CD4-positive, CD25-positive, alpha-beta regulatory T cell (primary cell): ENCODE measurements at regions not wholly inside any gene's neighbourhood (a gene's known extent, or its start where the extent isn't known, plus 50 kb on each side); places are given as distances from the start of the nearest gene placed in this dataset.

ENCODE experiments used
- ATAC-seq, 2 donors: fragments of 150-1000 bp; cut with Tn5 transposase; one replicate each; pipeline ENCODE4 v1.10.0; 2021; ENCODE audit warnings: low read depth in 2 of 2, moderate number of reproducible peaks in 2 of 2, moderate library complexity in 1 of 2
- DNase-seq, 3 donors: peaks; one replicate each; pipeline versions ENCODE4 v3.0.0 to v3.0.0-alpha.2; 2012 to 2022; ENCODE audit warnings: mixed read lengths in 1 of 3
- H3K27ac ChIP-seq: one replicate; pipeline ENCODE4 v1.7.0; 2013; ENCODE audit warnings: mild to moderate bottlenecking, low read length; ENCODE audit not compliant: insufficient read depth, poor library complexity, severe bottlenecking
- H3K27me3 ChIP-seq: one replicate; pipeline ENCODE4 v1.7.0; 2013; ENCODE audit warnings: low read length; ENCODE audit not compliant: control insufficient read depth, insufficient read depth
- H3K36me3 ChIP-seq: one replicate; pipeline ENCODE4 v1.7.0; 2013; ENCODE audit warnings: mild to moderate bottlenecking, low read length, moderate library complexity; ENCODE audit not compliant: control insufficient read depth, insufficient read depth
- H3K4me1 ChIP-seq: 2 replicates; pipeline ENCODE4 v1.7.0; 2013; ENCODE audit warnings: mild to moderate bottlenecking, low read length; ENCODE audit not compliant: insufficient read depth, control insufficient read depth, poor library complexity, severe bottlenecking
- H3K4me3 ChIP-seq: one replicate; pipeline ENCODE4 v1.7.0; 2013; ENCODE audit warnings: low read depth, mild to moderate bottlenecking, low read length, moderate library complexity
- H3K9me3 ChIP-seq, 2 experiments: 1 replicate in 1 of 2; 2 replicates in 1 of 2; pipeline ENCODE4 v1.7.0; 2013; ENCODE audit warnings: low read length in 2 of 2, mild to moderate bottlenecking in 1 of 2, moderate library complexity in 1 of 2; ENCODE audit not compliant: control insufficient read depth in 2 of 2
- H3K27ac Mint-ChIP-seq, 3 donors: one replicate each; pipeline ENCODE4 v1.8.0; 2020 to 2022; ENCODE audit warnings: mild to moderate bottlenecking in 3 of 3, mixed read lengths in 3 of 3, moderate library complexity in 2 of 3
- H3K27me3 Mint-ChIP-seq: one replicate; pipeline ENCODE4 v1.8.0; 2022; ENCODE audit warnings: mild to moderate bottlenecking, mixed read lengths
- H3K36me3 Mint-ChIP-seq: one replicate; pipeline ENCODE4 v1.8.0; 2020; ENCODE audit warnings: mixed read lengths
- H3K4me1 Mint-ChIP-seq, 4 donors: one replicate each; pipeline ENCODE4 v1.8.0; 2020 to 2022; ENCODE audit warnings: mixed read lengths in 4 of 4, mild to moderate bottlenecking in 1 of 4
- H3K4me3 Mint-ChIP-seq, 4 donors: one replicate each; pipeline ENCODE4 v1.8.0; 2020 to 2022; ENCODE audit warnings: mild to moderate bottlenecking in 4 of 4, mixed read lengths in 4 of 4, moderate library complexity in 3 of 4
- H3K9me3 Mint-ChIP-seq, 7 donors: one replicate each; pipeline ENCODE4 v1.8.0; 2020 to 2022; ENCODE audit warnings: mixed read lengths in 7 of 7, mild to moderate bottlenecking in 3 of 7, moderate library complexity in 2 of 7

DNA sequence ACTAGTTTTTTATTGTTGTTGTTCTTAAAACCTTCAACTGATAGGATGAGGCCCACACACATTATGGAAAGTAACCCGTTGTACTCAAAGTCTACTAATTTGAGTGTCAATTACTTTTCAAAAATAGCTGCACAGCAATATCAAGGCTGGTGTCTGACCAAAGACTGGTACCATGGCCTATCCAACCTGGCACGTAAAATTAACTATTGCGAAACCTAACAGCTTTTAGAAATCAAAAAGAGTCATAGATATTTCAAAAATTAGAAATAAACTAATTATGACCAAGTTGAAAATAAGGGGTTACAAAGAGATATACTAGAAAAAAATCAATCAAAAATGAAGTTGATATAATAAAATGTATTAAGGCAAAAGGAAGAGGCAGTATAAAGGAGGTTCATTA is 501.5 kb upstream of the SLC8A1 start:
- no peak overlapping the region for H3K27ac Mint-ChIP-seq
- no peaks in the 10 kb centered on the region for H3K36me3 ChIP-seq
- H3K9me3 ChIP-seq = no peaks in the 10 kb centered on the region
- peaks cover 0 to 5% (median 1%) of the 10 kb centered on the region in 4 donors for H3K4me1 Mint-ChIP-seq
- DNase-seq = no peak
- peaks cover 0 to 2% (median 0%) of the 10 kb centered on the region in 7 donors for H3K9me3 Mint-ChIP-seq
- no peak overlapping the region for H3K4me3 ChIP-seq
- H3K27ac ChIP-seq = no peak overlapping the region
- no peaks in the 10 kb centered on the region for H3K27me3 ChIP-seq
- H3K4me1 ChIP-seq = no peaks in the 10 kb centered on the region
- no peaks in the 10 kb centered on the region for H3K36me3 Mint-ChIP-seq
- no peak for ATAC-seq
- no peaks in the 10 kb centered on the region for H3K27me3 Mint-ChIP-seq
- no peak overlapping the region for H3K4me3 Mint-ChIP-seq

- Mint-ChIP-seq H3K4me1 (peaks cover 0 to 5% (median 0%) of the 10 kb centered on the region in 4 donors), H3K9me3 (peaks cover 0 to 4% (median 0%) of the 10 kb centered on the region in 7 donors)
- no peak for ATAC-seq
Observed at GRCh38 chr2:40955042-40955441, 503.2 kb upstream of the SLC8A1 start.

GRCh38 chr2:40955635-40956034 is 503.7 kb upstream of the SLC8A1 start:
- H3K4me1 Mint-ChIP-seq = peaks cover 0 to 5% (median 0%) of the 10 kb centered on the region in 4 donors
- no peaks in the 10 kb centered on the region for H3K36me3 Mint-ChIP-seq
- peaks cover 0 to 4% (median 0%) of the 10 kb centered on the region in 7 donors for H3K9me3 Mint-ChIP-seq
- no peak overlapping the region for H3K27ac Mint-ChIP-seq
- no peak for ATAC-seq
- Histone ChIP-seq H3K27ac (no peak overlapping the region), H3K4me1 (no peaks in the 10 kb centered on the region), H3K27me3 (no peaks in the 10 kb centered on the region), H3K9me3 (no peaks in the 10 kb centered on the region), H3K36me3 (no peaks in the 10 kb centered on the region), H3K4me3 (no peak overlapping the region)
- H3K27me3 Mint-ChIP-seq = no peaks in the 10 kb centered on the region
- no peak overlapping the region for H3K4me3 Mint-ChIP-seq
- DNase-seq = peak in 1 of 3 donors; percentile 22

More at GRCh38 chr2:40955042-40955441, 503.2 kb upstream of the SLC8A1 start:
- Mint-ChIP-seq H3K27ac (no peak overlapping the region), H3K4me3 (peak overlapping the region in 1 of 4 donors; percentile 4), H3K36me3 (no peaks in the 10 kb centered on the region), H3K27me3 (no peaks in the 10 kb centered on the region)
- H3K27me3 ChIP-seq = no peaks in the 10 kb centered on the region
- DNase-seq = no peak
- H3K4me1 ChIP-seq = no peaks in the 10 kb centered on the region
- H3K4me3 ChIP-seq = no peak overlapping the region
- H3K36me3 ChIP-seq = no peaks in the 10 kb centered on the region
- no peaks in the 10 kb centered on the region for H3K9me3 ChIP-seq
- H3K27ac ChIP-seq = no peak overlapping the region

GRCh38 chr2:40957508-40957907 is 505.6 kb upstream of the SLC8A1 start:
- H3K36me3 Mint-ChIP-seq = no peaks in the 10 kb centered on the region
- no peaks in the 10 kb centered on the region for H3K9me3 ChIP-seq
- no peak overlapping the region for H3K27ac ChIP-seq
- H3K27me3 ChIP-seq = no peaks in the 10 kb centered on the region
- H3K4me1 ChIP-seq = no peaks in the 10 kb centered on the region
- no peaks in the 10 kb centered on the region for H3K27me3 Mint-ChIP-seq
- no peak overlapping the region for H3K4me3 ChIP-seq
- no peak overlapping the region for H3K27ac Mint-ChIP-seq
- peaks cover 0 to 5% (median 0%) of the 10 kb centered on the region in 4 donors for H3K4me1 Mint-ChIP-seq
- H3K36me3 ChIP-seq = no peaks in the 10 kb centered on the region
- no peak overlapping the region for H3K4me3 Mint-ChIP-seq
- H3K9me3 Mint-ChIP-seq = peaks cover 0 to 4% (median 0%) of the 10 kb centered on the region in 7 donors
- no peak for DNase-seq
- no peak for ATAC-seq

GRCh38 chr2:40962026-40962425 is 510.1 kb upstream of the SLC8A1 start:
- no peak overlapping the region for H3K27ac Mint-ChIP-seq
- Histone ChIP-seq H3K9me3 (no peaks in the 10 kb centered on the region), H3K4me3 (no peak overlapping the region), H3K36me3 (no peaks in the 10 kb centered on the region), H3K27ac (no peak overlapping the region), H3K27me3 (no peaks in the 10 kb centered on the region), H3K4me1 (no peaks in the 10 kb centered on the region)
- H3K4me1 Mint-ChIP-seq = no peaks in the 10 kb centered on the region
- no peak for ATAC-seq
- H3K36me3 Mint-ChIP-seq = no peaks in the 10 kb centered on the region
- peaks cover 0 to 10% (median 3%) of the 10 kb centered on the region in 7 donors for H3K9me3 Mint-ChIP-seq
- DNase-seq = no peak
- H3K4me3 Mint-ChIP-seq = no peak overlapping the region
- no peaks in the 10 kb centered on the region for H3K27me3 Mint-ChIP-seq

DNA sequence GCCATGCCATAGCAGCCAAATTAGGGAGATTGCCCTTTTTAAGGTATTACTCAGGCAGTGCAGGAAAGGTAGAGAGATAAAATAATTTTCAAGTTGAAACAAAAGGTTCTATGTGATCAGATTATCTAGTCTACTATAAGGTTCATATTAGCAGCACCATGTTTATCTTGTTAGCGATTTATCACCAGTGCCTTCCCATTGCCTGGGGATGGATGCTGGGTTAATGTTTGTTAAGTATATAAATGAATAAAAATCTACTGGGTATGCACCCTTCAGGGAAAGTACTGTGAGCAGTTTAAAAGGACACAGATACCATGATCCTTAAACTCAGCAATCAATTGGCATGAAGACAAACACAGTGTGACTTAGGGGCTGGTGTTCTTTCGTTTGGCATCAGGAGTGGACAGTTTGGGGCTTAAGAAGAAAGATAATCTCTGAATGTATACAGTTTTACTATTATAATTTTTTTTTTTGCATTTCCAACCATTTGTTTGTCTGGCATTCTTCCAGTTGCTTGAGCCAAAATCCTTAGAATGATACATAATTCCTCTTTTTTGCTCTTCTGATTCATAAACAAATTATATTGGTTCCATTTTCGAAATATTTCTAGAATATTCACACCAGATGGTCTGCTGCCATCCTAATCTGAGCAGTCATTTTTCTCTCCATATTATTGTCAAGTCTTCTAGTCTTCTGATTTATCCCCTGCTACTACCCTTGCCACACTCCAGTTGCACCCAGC is 512.8 kb upstream of the SLC8A1 start:
- Histone ChIP-seq H3K36me3 (no peaks in the 10 kb centered on the region), H3K27ac (no peak overlapping the region), H3K9me3 (no peaks in the 10 kb centered on the region), H3K4me3 (no peak overlapping the region), H3K27me3 (no peaks in the 10 kb centered on the region), H3K4me1 (no peaks in the 10 kb centered on the region)
- Mint-ChIP-seq H3K4me3 (no peak overlapping the region), H3K27ac (no peak overlapping the region), H3K4me1 (no peaks in the 10 kb centered on the region), H3K9me3 (peaks cover 0 to 12% (median 3%) of the 10 kb centered on the region in 7 donors), H3K36me3 (no peaks in the 10 kb centered on the region), H3K27me3 (no peaks in the 10 kb centered on the region)
- DNase-seq (no peak), ATAC-seq (no peak)

- Mint-ChIP-seq H3K4me1 (no peaks in the 10 kb centered on the region), H3K9me3 (peaks cover 0 to 8% (median 3%) of the 10 kb centered on the region in 7 donors), H3K27ac (no peak overlapping the region), H3K27me3 (no peaks in the 10 kb centered on the region), H3K36me3 (no peaks in the 10 kb centered on the region), H3K4me3 (no peak overlapping the region)
- no peak for ATAC-seq
- Histone ChIP-seq H3K27me3 (no peaks in the 10 kb centered on the region), H3K4me3 (no peak overlapping the region), H3K4me1 (no peaks in the 10 kb centered on the region), H3K27ac (no peak overlapping the region), H3K36me3 (no peaks in the 10 kb centered on the region), H3K9me3 (no peaks in the 10 kb centered on the region)
- DNase-seq = no peak
Observed at GRCh38 chr2:40967451-40967850, 515.6 kb upstream of the SLC8A1 start.

DNA sequence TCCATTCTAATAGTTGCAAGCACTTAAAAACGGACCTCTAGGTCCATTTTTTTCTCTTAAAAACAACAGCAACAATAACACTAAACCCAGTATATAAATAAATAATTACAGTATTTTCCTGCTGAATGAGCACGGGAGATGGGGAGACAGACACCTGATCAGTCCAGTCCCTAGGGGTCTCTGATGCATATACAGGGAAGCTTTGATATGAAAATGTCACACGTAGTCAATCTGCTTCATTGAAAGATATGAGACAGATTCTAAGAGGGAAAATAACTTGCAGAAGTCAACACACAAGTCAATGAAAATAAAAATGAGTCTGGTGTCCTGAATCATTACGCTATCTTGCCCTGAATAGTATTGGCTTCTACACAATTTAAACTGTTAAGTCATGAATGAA is 523.3 kb upstream of the SLC8A1 start:
- ATAC-seq (no peak), DNase-seq (no peak)
- Mint-ChIP-seq H3K4me1 (no peaks in the 10 kb centered on the region), H3K4me3 (no peak overlapping the region), H3K36me3 (no peaks in the 10 kb centered on the region), H3K9me3 (peaks cover 0 to 7% (median 2%) of the 10 kb centered on the region in 7 donors), H3K27ac (no peak overlapping the region), H3K27me3 (no peaks in the 10 kb centered on the region)
- no peak overlapping the region for H3K4me3 ChIP-seq
- H3K36me3 ChIP-seq = no peaks in the 10 kb centered on the region
- no peaks in the 10 kb centered on the region for H3K27me3 ChIP-seq
- H3K4me1 ChIP-seq = no peaks in the 10 kb centered on the region
- H3K9me3 ChIP-seq = no peaks in the 10 kb centered on the region
- H3K27ac ChIP-seq = no peak overlapping the region
